ENCODE measurements at regions not wholly inside any gene's neighbourhood (a gene's known extent, or its start where the extent isn't known, plus 50 kb on each side); places are given as distances from the start of the nearest gene placed in this dataset.
"Not testable (repeated sequence)": the region's sequence is repeated elsewhere in the genome, so short reads cannot be mapped to it uniquely, and the experiment has no call there.

- no peak for DNase-seq (ENCODE audit: low read depth in 2 of 2)
- H3K4me3 ChIP-seq (replicated peaks in 1 of 2; ENCODE audit: low read depth in 2 of 2, low read length in 2 of 2): no peak overlapping the region
- TF ChIP-seq CTCF (IDR thresholded peaks at IDR 0.05; ENCODE audit: low read depth, low read length): no peak
These were observed 170.6 kb downstream of the EVA1A start for GRCh38 chr2:75390169-75390568.

- DNase-seq (ENCODE audit: low read depth in 2 of 2): no peak
These were observed 171.5 kb downstream of the EVA1A start for GRCh38 chr2:75389271-75389670.

GRCh38 chr2:75381032-75381431 lies 179.7 kb downstream of the EVA1A start:
- no peak for TF ChIP-seq CTCF (IDR thresholded peaks at IDR 0.05; ENCODE audit: low read depth, low read length)
- no peak overlapping the region for H3K4me3 ChIP-seq (replicated peaks in 1 of 2; ENCODE audit: low read depth in 2 of 2, low read length in 2 of 2)
- peak in 1 of 2 donors; percentile 6 for DNase-seq (ENCODE audit: low read depth in 2 of 2)

More at GRCh38 chr2:75389271-75389670, 171.5 kb downstream of the EVA1A start:
- no peak overlapping the region for H3K4me3 ChIP-seq (replicated peaks in 1 of 2; ENCODE audit: low read depth in 2 of 2, low read length in 2 of 2)
- no peak for TF ChIP-seq CTCF (IDR thresholded peaks at IDR 0.05; ENCODE audit: low read depth, low read length)

- TF ChIP-seq CTCF (IDR thresholded peaks at IDR 0.05; ENCODE audit: low read depth, low read length): no peak
- no peak for DNase-seq (ENCODE audit: low read depth in 2 of 2)
- H3K4me3 ChIP-seq (replicated peaks in 1 of 2; ENCODE audit: low read depth in 2 of 2, low read length in 2 of 2): no peak overlapping the region
These were observed 180.3 kb upstream of the TACR1 start for GRCh38 chr2:75379476-75380210.

GRCh38 chr2:75375646-75376582 lies 176.6 kb upstream of the TACR1 start:
- TF ChIP-seq CTCF (IDR thresholded peaks at IDR 0.05; ENCODE audit: low read depth, low read length): no peak
- peak in 1 of 2 donors; percentile 41 for DNase-seq (ENCODE audit: low read depth in 2 of 2)
- no peak overlapping the region for H3K4me3 ChIP-seq (replicated peaks in 1 of 2; ENCODE audit: low read depth in 2 of 2, low read length in 2 of 2)

- H3K4me3 ChIP-seq (replicated peaks in 1 of 2; ENCODE audit: low read depth in 2 of 2, low read length in 2 of 2): not testable (repeated sequence)
- peak in 1 of 2 donors; percentile 1 for DNase-seq (ENCODE audit: low read depth in 2 of 2)
These were observed 175.2 kb upstream of the TACR1 start for GRCh38 chr2:75374414-75374957.

- no peak for DNase-seq (ENCODE audit: low read depth in 2 of 2)
- H3K4me3 ChIP-seq (replicated peaks in 1 of 2; ENCODE audit: low read depth in 2 of 2, low read length in 2 of 2): no peak overlapping the region
- no peak for TF ChIP-seq CTCF (IDR thresholded peaks at IDR 0.05; ENCODE audit: low read depth, low read length)
These were observed 168.1 kb upstream of the TACR1 start for GRCh38 chr2:75367401-75367800.

Measured in cardiac fibroblast (primary cell).